ENCODE measurements at regions not wholly inside any gene's neighbourhood (a gene's known extent, or its start where the extent isn't known, plus 50 kb on each side); places are given as distances from the start of the nearest gene placed in this dataset.
"Not testable (repeated sequence)": the region's sequence is repeated elsewhere in the genome, so short reads cannot be mapped to it uniquely, and the experiment has no call there.

DNA sequence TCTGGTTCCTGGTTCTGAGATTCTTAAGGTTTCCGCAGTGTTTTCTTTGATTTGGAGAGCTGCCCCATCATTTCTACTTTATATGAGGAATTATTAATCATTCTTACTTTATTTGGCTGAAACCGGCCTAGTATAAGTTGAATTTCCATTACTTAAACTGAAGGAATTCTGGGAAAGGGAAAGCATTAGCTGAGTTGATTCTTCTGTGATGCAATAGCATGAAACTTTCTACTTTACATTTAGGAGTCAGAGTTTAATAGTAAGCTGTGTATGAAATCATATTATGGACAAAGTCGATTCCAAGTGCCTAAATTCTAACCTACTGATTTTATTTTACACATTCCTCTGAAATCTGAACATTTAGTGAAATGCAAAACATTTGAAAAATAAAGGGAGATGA lies 1269.7 kb upstream of the ZEB2 start:
- H3K27me3 ChIP-seq (replicated peaks; ENCODE audit: insufficient read depth, low read depth, low read length, poor library complexity): no peaks in the 10 kb centered on the region
- H3K36me3 ChIP-seq (ENCODE audit: insufficient read depth, low read length, poor library complexity, severe bottlenecking): no peaks in the 10 kb centered on the region
- H3K9me3 ChIP-seq (ENCODE audit: low read depth, low read length, poor library complexity, severe bottlenecking): no peaks in the 10 kb centered on the region
- DNase-seq (ENCODE audit: low spot score): no peak
- H3K27ac ChIP-seq (ENCODE audit: low read depth, low read length, poor library complexity, severe bottlenecking): no peak overlapping the region
- no peak overlapping the region for H3K4me3 ChIP-seq (ENCODE audit: low read depth, low read length, poor library complexity, severe bottlenecking)
- intact Hi-C loops (cut with micrococcal nuclease; ENCODE audit: unreplicated experiment): no loop called here
- TF ChIP-seq, protein P1, sequence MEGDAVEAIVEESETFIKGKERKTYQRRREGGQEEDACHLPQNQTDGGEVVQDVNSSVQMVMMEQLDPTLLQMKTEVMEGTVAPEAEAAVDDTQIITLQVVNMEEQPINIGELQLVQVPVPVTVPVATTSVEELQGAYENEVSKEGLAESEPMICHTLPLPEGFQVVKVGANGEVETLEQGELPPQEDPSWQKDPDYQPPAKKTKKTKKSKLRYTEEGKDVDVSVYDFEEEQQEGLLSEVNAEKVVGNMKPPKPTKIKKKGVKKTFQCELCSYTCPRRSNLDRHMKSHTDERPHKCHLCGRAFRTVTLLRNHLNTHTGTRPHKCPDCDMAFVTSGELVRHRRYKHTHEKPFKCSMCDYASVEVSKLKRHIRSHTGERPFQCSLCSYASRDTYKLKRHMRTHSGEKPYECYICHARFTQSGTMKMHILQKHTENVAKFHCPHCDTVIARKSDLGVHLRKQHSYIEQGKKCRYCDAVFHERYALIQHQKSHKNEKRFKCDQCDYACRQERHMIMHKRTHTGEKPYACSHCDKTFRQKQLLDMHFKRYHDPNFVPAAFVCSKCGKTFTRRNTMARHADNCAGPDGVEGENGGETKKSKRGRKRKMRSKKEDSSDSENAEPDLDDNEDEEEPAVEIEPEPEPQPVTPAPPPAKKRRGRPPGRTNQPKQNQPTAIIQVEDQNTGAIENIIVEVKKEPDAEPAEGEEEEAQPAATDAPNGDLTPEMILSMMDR (conservative IDR thresholded peaks at IDR 0.05; ENCODE audit: low read depth, low read length): no peak
- no peak for TF ChIP-seq EZH2 (IDR thresholded peaks at IDR 0.05; ENCODE audit: borderline replicate concordance, low read depth, low read length, poor library complexity, severe bottlenecking)
- BruUV-seq (replicated peaks): no TSS peak
- H3K4me1 ChIP-seq (ENCODE audit: insufficient read depth, low read length, poor library complexity, severe bottlenecking): no peaks in the 10 kb centered on the region
- ChIA-PET POLR2A (ENCODE audit: low non-redundant PET) (interaction anchor here (0.5 kb wide), 1 partner anchor 525 kb away, joined by 3 read pairs; no protein-coding TSS in a partner anchor), CTCF (no interaction called here)

DNA sequence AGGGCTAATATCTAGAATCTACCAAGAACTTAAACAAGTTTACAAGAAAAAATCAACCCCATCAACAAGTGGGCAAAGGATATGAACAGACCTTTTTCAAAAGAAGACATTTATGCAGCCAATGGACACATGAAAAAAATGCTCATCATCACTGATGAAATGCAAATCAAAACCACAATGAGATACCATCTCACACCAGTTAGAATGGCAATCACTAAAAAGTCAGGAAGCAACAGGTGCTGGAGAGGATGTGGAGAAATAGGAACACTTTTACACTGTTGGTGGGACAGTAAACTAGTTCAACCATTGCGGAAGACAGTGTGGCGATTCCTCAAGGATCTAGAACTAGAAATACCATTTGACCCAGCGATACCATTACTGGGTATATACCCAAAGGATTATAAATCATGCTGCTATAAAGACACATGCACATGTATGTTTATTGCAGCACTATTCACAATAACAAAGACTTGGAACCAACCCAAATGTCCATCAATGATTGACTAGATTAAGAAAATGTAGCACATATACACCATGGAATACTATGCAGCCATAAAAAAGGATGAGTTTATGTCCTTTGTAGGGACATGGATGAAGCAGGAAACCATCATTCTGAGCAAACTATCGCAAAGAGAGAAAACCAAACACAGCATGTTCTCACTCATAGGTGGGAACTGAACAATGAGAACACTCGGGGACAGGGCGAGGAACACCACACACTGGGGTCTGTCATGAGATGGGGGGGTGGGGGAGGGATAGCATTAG lies 1267.9 kb upstream of the ZEB2 start:
- H3K36me3 ChIP-seq (ENCODE audit: insufficient read depth, low read length, poor library complexity, severe bottlenecking); CTCF ChIA-PET; H3K4me1 ChIP-seq (ENCODE audit: insufficient read depth, low read length, poor library complexity, severe bottlenecking); H3K9me3 ChIP-seq (ENCODE audit: low read depth, low read length, poor library complexity, severe bottlenecking); H3K27ac ChIP-seq (ENCODE audit: low read depth, low read length, poor library complexity, severe bottlenecking); BruUV-seq (replicated peaks); H3K27me3 ChIP-seq (replicated peaks; ENCODE audit: insufficient read depth, low read depth, low read length, poor library complexity); POLR2A ChIA-PET (ENCODE audit: low non-redundant PET); DNase-seq (ENCODE audit: low spot score); H3K4me3 ChIP-seq (ENCODE audit: low read depth, low read length, poor library complexity, severe bottlenecking); intact Hi-C loops (cut with micrococcal nuclease; ENCODE audit: unreplicated experiment): not testable (repeated sequence)

DNA sequence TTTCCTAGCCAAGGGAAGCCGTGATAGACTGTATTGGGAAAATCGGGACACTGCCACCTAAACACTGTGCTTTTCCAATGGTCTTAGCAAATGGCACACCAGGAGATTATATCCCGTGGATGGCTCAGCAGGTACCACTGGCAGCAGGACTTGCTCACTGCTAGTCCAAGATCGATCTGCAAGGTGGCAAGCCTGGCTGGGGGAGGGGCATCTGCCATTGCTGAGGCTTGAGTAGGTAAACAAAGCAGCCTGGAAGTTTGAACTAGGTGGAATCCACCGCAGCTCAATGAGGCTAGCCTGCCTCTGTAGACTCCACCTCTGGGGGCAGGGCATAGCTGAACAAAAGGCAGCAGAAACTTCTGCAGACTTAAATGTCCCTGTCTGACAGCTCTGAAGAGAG lies 1262.7 kb upstream of the ZEB2 start:
- H3K9me3 ChIP-seq (ENCODE audit: low read depth, low read length, poor library complexity, severe bottlenecking); H3K36me3 ChIP-seq (ENCODE audit: insufficient read depth, low read length, poor library complexity, severe bottlenecking); H3K4me3 ChIP-seq (ENCODE audit: low read depth, low read length, poor library complexity, severe bottlenecking); H3K4me1 ChIP-seq (ENCODE audit: insufficient read depth, low read length, poor library complexity, severe bottlenecking); BruUV-seq (replicated peaks); DNase-seq (ENCODE audit: low spot score); POLR2A ChIA-PET (ENCODE audit: low non-redundant PET); H3K27me3 ChIP-seq (replicated peaks; ENCODE audit: insufficient read depth, low read depth, low read length, poor library complexity); intact Hi-C loops (cut with micrococcal nuclease; ENCODE audit: unreplicated experiment); H3K27ac ChIP-seq (ENCODE audit: low read depth, low read length, poor library complexity, severe bottlenecking); CTCF ChIA-PET: not testable (repeated sequence)

DNA sequence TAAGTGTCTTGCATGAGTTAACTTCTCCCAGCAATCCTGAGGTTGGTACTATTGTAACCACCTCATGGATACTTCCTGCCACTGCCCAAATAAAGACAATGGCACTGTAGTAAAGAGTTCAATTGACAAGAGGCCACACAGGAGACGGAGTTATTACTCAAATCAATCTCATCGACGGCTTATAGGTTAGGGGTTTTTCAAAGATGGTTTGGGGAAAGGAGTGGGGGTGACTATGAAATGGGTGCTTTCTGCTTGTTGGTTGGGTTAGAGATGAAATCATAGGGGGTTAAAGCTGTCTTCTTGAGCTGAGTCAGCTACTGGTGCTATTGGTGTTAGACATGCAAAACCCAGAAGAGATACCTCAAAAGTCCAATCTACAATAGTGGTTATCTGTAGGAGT lies 1258.0 kb upstream of the ZEB2 start:
- intact Hi-C loops (cut with micrococcal nuclease; ENCODE audit: unreplicated experiment): no loop called here
- no peaks in the 10 kb centered on the region for H3K27me3 ChIP-seq (replicated peaks; ENCODE audit: insufficient read depth, low read depth, low read length, poor library complexity)
- no peaks in the 10 kb centered on the region for H3K9me3 ChIP-seq (ENCODE audit: low read depth, low read length, poor library complexity, severe bottlenecking)
- H3K27ac ChIP-seq (ENCODE audit: low read depth, low read length, poor library complexity, severe bottlenecking): no peak overlapping the region
- POLR2A ChIA-PET (ENCODE audit: low non-redundant PET): no interaction called here
- H3K36me3 ChIP-seq (ENCODE audit: insufficient read depth, low read length, poor library complexity, severe bottlenecking): no peaks in the 10 kb centered on the region
- no peak for DNase-seq (ENCODE audit: low spot score)
- H3K4me1 ChIP-seq (ENCODE audit: insufficient read depth, low read length, poor library complexity, severe bottlenecking): peaks cover 20% of the 10 kb centered on the region
- CTCF ChIA-PET: interaction anchor here (0.5 kb wide), 1 partner anchor 33 kb away, joined by 3 read pairs; no protein-coding TSS in a partner anchor
- TF ChIP-seq, protein P1 (conservative IDR thresholded peaks at IDR 0.05; ENCODE audit: low read depth, low read length): no peak
- no peak for TF ChIP-seq EZH2 (IDR thresholded peaks at IDR 0.05; ENCODE audit: borderline replicate concordance, low read depth, low read length, poor library complexity, severe bottlenecking)
- H3K4me3 ChIP-seq (ENCODE audit: low read depth, low read length, poor library complexity, severe bottlenecking): no peak overlapping the region
- BruUV-seq (replicated peaks): no TSS peak
